ENCODE measurements at regions not wholly inside any gene's neighbourhood (a gene's known extent, or its start where the extent isn't known, plus 50 kb on each side); places are given as distances from the start of the nearest gene placed in this dataset.

DNA sequence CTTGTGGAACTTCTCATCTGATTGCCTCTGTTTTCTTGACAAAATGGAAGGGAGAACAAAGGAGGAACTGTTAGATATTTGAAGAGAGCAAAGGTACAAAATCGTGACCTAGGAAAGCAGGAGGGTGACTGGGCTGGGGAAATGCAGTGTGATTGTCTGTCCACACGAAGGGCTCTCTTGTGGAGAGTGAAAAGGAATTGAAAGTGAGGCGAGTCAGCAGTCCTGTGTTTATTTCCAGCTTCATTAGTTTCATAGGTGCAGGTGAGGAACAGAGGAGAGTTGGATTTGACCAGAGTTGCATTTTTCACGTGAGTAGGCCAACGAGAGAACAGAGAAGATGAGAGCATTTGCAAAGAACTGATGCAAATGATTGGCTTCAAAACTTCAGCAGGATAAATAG is 336.4 kb upstream of the SATB1 start:
- TF ChIP-seq EZH2 (IDR thresholded peaks at IDR 0.05; ENCODE audit: insufficient read depth, poor library complexity, severe bottlenecking): no peak
- TF ChIP-seq EZH2phosphoT487 (IDR thresholded peaks at IDR 0.05; ENCODE audit: insufficient read depth, low read depth): no peak

All from GM23248 (cell line).